ENCODE measurements at regions not wholly inside any gene's neighbourhood (a gene's known extent, or its start where the extent isn't known, plus 50 kb on each side); places are given as distances from the start of the nearest gene placed in this dataset.
"Not testable (repeated sequence)": the region's sequence is repeated elsewhere in the genome, so short reads cannot be mapped to it uniquely, and the experiment has no call there.

GRCh38 chr15:81056304-81056703, 55.6 kb downstream of the TLNRD1 start:
- DNase-seq (no peak), ATAC-seq (no peak)
- intact Hi-C loops (cut with micrococcal nuclease): no loop called here

GRCh38 chr15:81060470-81060869, 59.7 kb downstream of the TLNRD1 start:
- ATAC-seq: no peak
- no peak for DNase-seq
- intact Hi-C loops (cut with micrococcal nuclease): no loop called here

- no peak for ATAC-seq
- intact Hi-C loops (cut with micrococcal nuclease): no loop called here
Measured at GRCh38 chr15:81060907-81061306, 60.2 kb downstream of the TLNRD1 start.

GRCh38 chr15:81061490-81062253, 60.9 kb downstream of the TLNRD1 start:
- intact Hi-C loops (cut with micrococcal nuclease): no loop called here
- DNase-seq: no peak
- ATAC-seq: no peak

More at GRCh38 chr15:81060907-81061306, 60.2 kb downstream of the TLNRD1 start:
- DNase-seq: no peak

- intact Hi-C loops (cut with micrococcal nuclease): no loop called here
- ATAC-seq (no peak), DNase-seq (no peak)
Measured at GRCh38 chr15:81062937-81063336, 62.2 kb downstream of the TLNRD1 start.

- intact Hi-C loops (cut with micrococcal nuclease): no loop called here
- DNase-seq (no peak), ATAC-seq (no peak)
Measured at GRCh38 chr15:81064253-81064652, 63.5 kb downstream of the TLNRD1 start.

GRCh38 chr15:81067567-81067966, 66.5 kb upstream of the CFAP161 start:
- ATAC-seq; DNase-seq; intact Hi-C loops (cut with micrococcal nuclease): not testable (repeated sequence)

- no peak for DNase-seq
- intact Hi-C loops (cut with micrococcal nuclease): no loop called here
- peak; percentile 41 for ATAC-seq
Measured at GRCh38 chr15:81068516-81068915, 65.6 kb upstream of the CFAP161 start.

- intact Hi-C loops (cut with micrococcal nuclease): no loop called here
- DNase-seq (no peak), ATAC-seq (no peak)
Measured at GRCh38 chr15:81069356-81069755, 64.7 kb upstream of the CFAP161 start.

- intact Hi-C loops (cut with micrococcal nuclease): no loop called here
- ATAC-seq (peak; percentile 63), DNase-seq (no peak)
Measured at GRCh38 chr15:81069909-81070308, 64.2 kb upstream of the CFAP161 start.

GRCh38 chr15:81071120-81071519, 63.0 kb upstream of the CFAP161 start:
- intact Hi-C loops (cut with micrococcal nuclease): no loop called here
- DNase-seq: no peak

GRCh38 chr15:81071705-81072104, 62.4 kb upstream of the CFAP161 start:
- DNase-seq: no peak
- intact Hi-C loops (cut with micrococcal nuclease): no loop called here
- ATAC-seq: no peak

More at GRCh38 chr15:81071120-81071519, 63.0 kb upstream of the CFAP161 start:
- ATAC-seq: no peak

GRCh38 chr15:81072551-81072950, 61.5 kb upstream of the CFAP161 start:
- DNase-seq (no peak), ATAC-seq (no peak)
- intact Hi-C loops (cut with micrococcal nuclease): no loop called here

GRCh38 chr15:81073801-81074200, 60.3 kb upstream of the CFAP161 start:
- ATAC-seq: no peak
- intact Hi-C loops (cut with micrococcal nuclease): no loop called here
- no peak for DNase-seq

- intact Hi-C loops (cut with micrococcal nuclease): no loop called here
- no peak for ATAC-seq
- no peak for DNase-seq
Measured at GRCh38 chr15:81074773-81075172, 59.3 kb upstream of the CFAP161 start.

GRCh38 chr15:81075272-81075671, 58.8 kb upstream of the CFAP161 start:
- ATAC-seq: no peak
- DNase-seq: no peak
- intact Hi-C loops (cut with micrococcal nuclease): no loop called here

GRCh38 chr15:81080996-81081395, 53.1 kb upstream of the CFAP161 start:
- intact Hi-C loops (cut with micrococcal nuclease): no loop called here
- no peak for DNase-seq
- ATAC-seq: no peak

- intact Hi-C loops (cut with micrococcal nuclease): no loop called here
- no peak for ATAC-seq
- DNase-seq: no peak
Measured at GRCh38 chr15:81083201-81083600, 50.9 kb upstream of the CFAP161 start.

All from left ventricle myocardium superior (tissue), 1 donor.